HG03108 (cell line): ENCODE measurements at regions not wholly inside any gene's neighbourhood (a gene's known extent, or its start where the extent isn't known, plus 50 kb on each side); places are given as distances from the start of the nearest gene placed in this dataset.

Experiments used
- ATAC-seq: cut with Tn5 transposase; IDR thresholded peaks from one replicate; pipeline ENCODE4 v1.9.1; 2021; ENCODE audit warnings: moderate library complexity; ENCODE audit not compliant: unreplicated experiment

DNA sequence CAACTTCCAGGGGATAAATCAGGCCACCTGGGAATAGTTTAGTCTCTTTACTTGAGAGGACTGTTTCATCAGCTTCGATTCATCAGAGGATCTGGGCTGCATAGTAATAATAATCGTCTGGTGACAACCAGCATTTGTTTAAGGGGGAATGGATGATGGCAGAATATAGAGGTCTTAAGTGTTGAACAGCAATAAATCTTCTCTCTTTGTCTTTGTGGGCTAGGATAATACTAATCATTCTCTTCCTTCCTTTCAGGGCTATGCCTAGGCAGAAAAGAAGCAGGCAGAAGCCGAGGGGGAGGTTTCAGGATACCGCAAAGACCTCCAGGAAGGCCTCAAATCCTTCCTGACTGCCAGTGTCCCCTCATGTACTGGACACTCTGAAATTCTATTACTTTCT is 150.4 kb upstream of the GAREM1 start:
- no peak for ATAC-seq

DNA sequence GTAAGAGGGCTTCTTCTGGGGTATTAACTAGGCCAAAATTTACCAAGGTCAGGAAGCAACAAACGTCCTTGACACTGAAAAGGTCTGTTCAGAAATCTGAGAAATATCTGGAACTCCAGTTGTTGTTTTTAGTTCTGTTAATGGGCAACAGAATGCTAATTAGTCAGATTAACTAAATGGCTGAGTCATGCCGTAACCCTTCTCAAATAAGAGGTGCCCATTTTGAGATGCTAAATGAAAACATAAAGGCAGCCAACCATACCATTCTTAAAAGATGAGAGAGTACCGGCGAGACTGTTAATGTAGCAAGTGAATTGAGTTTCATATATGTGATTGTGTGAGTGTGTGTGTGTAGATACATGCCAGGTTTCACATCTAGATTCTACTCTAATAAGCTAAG is 147.9 kb upstream of the GAREM1 start:
- no peak for ATAC-seq

DNA sequence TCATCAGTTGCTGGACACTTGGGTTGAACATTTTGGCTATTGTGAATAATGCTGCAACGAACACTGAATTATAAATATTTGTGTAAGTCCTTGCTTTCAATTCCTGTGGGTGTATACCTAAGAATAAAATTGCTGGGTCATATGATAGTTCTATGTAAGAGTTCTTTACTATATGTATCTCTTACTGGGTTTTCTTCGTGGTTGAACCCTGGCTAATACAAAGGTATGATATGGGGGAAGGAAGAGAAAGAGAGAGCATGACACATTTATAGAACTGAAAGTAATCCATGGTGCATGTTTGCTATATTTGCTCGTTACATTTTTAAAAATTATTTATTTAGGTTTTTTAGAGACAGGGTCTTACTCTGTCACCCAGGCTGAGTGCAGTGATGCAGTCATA is 143.1 kb upstream of the GAREM1 start:
- ATAC-seq: no peak

DNA sequence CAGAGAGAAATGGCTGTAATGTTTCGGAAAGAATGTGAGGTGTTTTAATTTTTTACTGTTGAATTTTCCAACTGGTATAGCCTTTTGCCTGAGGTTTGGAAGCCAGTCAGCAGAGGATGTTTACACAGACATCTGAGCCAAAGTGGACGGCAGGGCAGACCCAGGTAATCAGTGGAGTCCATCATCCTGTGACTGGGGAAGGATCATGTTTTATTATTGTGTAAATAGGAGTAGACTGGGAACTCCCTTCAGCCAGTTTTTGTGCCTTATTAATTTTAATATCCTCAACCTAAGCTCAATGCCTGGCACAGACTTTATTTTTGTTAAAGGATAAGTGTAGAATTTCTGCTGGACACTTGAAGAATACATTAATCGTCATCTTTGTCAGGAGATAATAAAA is 142.0 kb upstream of the GAREM1 start:
- ATAC-seq: no peak

DNA sequence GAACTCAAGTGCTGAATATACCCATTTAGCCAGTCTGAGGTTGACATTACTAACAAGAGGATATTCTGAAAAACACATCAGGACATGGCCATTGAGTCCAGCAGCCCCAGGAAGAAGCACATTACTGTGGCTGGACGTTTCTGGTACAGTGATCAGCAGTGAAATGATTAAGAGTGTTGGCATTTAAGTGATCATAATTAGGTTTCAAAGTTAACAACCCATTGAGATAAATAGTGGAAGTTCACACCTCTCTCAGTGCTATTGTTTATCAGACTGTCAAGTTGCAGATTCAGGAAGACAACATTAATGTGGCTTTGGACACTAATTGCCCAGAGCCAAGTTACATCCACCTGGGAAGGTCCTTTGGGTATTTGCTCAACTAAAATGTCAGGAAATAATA is 139.5 kb upstream of the GAREM1 start:
- ATAC-seq: no peak

DNA sequence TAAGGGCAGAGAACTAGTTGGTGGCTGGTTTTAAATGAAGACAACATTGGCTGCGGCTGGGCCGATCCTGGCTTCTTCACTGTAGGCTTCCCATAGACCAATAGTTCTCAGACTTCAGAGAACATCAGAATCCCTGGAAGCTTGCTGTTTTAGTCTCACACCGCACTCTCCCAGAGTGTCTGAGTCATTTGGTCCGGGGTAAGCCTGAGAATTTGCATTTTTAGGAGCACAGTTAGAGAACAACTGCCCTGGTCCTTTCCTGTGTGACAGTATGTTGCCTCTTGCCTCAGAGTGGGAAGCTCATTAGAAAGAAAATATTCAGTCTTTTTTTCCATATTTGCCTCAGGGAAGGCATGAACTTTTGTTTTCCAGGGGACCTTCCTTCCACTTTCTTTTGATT is 137.1 kb upstream of the GAREM1 start:
- no peak for ATAC-seq

DNA sequence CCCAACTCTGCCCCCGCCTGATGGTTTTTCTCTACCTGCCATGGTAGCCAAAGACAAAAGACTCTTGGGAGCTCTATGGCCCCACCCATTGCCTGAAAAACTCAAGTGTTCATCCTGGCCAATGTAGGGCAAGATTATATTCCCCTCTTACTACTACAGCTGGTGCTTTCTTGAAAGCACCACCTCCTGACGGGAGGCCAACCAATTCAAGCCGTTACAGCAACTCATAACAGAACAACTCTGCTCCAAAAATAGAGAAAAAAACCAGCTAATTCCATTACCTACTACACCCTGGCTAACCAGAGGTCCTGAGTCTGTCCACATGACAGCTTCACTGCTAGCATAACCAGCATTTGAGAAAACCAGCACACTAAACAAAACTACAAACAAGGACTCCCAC is 127.5 kb upstream of the GAREM1 start:
- no peak for ATAC-seq

DNA sequence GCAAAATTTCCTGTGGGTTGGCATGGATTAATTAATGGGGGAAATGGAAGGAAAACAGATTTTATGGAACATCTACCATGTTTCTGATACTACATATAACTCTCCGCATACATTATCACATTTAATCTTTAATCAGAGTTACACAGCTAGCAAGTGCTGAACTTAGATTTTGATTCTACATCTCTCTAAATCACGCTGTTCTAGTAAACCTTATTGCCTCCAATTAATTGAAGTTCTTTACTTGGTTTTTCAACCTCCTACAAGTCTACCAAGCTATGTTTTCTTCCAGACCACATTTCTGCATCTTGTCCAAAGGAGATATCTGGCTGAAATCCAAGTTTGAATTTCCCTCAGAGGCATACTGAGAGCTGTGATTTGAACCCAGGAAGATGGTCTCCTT is 125.8 kb upstream of the GAREM1 start:
- no peak for ATAC-seq

DNA sequence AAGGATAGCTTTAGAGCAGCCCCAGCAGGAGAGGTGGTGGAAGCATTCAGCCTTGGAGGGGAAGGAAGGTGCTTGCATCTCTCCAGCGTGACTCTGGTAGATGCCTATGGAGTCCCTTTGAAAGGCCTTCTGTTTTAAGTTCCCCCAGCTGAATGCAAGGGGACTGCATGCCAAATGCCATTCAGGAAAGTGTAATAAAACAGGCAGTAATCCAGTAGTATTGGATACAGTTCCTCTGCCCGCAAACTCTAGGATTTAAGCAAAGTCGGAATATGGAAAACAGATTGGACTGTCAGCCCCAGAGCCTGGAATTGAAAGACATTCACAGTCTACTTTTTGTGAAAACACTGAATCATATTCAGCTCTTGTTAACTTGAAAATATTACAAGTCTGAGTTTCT is 125.2 kb upstream of the GAREM1 start:
- no peak for ATAC-seq

DNA sequence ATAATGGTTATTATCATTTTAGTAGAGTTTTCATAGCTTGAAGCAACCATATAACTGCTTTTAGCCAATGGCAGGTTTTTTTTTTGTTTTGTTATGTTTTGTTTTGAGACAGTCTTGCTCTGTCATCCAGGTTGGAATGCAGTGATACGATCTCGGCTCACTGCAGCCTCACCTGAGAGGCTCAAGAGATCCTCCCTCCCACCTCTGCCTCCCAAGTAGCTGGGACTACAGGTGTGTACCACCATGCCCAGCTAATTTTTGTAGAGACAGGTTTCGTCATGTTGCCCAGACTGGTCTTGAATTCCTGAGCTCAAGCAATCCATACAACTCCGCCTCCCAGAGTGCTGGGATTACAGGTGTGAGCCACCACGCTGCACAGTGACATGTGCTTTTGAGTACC is 117.5 kb upstream of the GAREM1 start:
- ATAC-seq: no peak

DNA sequence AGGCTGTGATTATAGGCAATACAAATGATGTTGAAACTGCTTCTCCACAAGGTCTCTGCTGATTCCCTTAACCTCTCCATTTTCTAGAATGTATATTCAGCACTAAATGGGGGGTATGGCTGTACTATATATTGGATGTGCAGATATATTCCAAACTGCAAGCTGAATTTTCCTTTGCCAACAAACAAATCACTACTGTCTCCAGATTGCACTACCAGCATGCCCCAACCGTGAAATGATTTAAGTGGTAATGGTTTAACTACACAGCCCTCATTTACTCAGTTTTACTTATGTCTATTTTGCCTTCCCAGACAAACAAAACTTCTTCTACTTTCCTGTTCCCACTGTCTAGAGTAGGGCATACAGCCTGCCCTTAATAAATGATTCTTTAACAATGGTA is 112.7 kb upstream of the GAREM1 start:
- ATAC-seq: no peak

DNA sequence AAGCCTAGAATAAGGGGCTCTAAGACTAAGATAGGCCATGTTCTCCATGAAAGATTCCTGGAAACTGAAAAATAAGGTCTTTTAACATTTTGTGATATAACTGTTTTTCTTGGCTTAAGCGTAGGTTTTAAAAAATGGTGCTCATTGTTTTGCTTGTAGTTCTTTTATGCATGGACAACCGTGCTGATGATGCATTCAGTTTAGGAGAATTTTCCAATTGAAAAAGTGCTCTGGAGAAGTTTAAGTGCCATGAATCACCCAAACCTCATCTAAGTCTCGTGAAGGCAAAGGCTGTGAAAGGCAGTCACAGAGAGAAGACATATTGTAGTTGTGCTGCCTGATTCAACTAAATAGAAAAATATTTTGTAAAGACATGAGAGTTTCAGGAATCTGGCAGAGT is 111.8 kb upstream of the GAREM1 start:
- ATAC-seq: no peak

DNA sequence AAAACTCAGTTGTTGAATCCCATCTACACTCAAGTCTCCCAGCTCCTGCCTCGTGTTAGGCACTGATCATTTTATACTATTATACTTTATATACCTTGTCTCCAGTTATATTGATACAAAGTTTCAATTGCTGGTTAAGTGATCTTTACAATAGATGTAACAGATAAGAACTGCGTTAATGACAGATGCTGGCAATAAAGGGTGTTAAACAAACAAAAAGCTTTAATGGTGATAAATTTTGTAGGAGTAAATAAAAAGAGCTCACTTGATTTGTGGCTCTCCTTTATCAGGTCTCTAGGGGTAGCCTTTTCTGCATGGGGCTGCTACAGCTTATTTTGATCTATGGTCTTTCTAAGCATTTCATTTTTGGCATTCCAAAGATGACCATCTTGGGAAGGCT is 106.9 kb upstream of the GAREM1 start:
- no peak for ATAC-seq

DNA sequence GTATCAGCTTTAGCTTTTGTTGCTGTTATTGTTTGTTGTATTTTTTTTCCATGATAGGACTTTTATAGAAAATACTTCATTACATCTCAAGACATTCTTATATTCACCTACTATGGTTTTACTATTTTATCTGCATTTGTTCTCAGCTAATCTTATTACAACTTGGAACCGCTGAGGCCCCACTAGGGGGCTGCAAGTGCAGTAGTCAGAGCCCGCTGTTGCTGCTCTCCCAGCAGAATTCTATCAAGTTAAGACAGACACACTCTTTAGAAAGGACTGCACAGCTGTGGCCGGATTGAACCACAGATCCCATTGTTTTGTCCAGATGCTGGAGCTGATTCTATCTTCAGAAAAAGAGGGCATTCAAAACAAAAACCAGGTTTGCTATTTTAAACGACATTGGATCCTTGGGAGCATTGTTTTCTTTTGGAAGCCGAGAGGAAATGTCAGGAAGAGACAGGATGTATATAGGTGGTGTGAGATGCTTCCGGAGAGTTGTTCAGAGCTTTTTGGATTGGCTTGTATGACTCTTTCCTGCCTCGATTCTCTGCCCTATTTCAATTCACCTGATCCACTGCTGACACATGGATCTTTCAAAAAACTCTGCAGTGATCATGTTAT is 105.7 kb upstream of the GAREM1 start:
- no peak for ATAC-seq

DNA sequence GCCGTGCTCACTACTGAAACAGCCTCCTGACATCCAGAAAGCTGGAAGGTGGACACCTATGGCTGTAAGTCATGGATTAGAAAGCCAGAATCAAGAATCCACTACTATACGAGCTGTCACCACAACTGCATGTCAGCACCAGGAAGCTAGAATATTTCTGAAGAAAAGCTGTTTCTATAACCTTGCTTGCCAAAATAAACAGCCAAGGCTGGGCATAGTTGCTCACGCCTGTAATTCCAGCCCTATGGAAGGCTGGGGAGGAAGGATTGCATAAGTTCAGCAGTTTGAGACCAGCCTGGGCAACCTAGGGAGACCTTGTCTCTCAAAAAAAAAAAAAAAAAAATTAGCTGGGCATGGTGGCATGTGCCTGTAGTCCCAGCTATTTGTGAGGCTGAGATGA is 96.3 kb upstream of the GAREM1 start:
- ATAC-seq: no peak

DNA sequence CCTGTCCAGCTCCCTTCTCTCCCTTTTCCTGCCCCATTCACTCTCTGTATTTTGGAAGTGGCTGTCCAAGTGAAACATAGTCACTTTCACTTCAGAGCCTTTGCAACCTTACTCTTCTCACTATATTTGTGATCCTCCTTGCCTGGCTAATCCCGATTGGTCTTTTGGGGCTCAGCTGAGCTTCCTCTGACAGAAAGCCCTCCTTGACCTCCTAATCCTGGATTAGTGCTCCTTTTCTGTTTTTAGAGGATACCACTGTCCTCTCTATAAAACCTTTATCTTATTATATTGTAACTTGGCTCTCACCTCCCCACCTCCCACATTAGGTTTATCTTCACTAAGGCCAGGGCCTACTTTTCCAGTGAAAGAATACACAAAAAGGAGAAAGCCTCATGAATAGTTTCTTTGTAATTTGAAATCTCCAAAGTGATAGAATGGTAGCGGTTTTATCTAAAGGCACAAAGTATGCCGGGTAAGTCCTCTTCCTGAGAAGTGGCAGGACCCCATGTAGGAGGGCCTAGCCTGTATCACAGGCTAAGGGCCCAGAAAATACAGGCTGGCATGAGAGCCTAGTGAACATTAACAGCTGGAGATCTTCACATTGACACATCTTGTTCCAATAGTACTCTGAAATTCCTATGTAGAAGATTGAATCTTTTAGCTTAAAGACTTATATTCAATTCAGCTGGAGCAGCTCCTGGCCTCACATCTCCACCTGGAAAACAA is 83.1 kb upstream of the GAREM1 start:
- ATAC-seq: no peak

DNA sequence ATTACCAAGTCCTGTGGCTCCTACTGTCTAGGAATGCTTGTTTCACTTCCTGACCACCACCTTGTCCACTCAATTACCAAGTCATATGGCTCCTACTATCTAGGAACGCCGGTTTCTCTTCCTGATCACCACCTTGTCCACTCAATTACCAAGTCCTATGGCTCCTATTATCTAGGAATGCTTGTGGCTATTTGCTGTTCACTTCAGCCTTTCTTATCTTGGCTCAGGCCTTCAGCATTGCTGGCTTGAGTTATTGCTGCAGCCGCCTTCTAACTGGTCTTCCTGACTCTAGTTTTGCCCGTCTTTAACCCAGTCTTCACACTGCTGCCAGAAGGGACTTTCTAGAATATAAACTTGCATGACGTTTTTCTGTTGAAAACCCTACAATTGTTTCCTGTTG is 82.5 kb upstream of the GAREM1 start:
- ATAC-seq: no peak

DNA sequence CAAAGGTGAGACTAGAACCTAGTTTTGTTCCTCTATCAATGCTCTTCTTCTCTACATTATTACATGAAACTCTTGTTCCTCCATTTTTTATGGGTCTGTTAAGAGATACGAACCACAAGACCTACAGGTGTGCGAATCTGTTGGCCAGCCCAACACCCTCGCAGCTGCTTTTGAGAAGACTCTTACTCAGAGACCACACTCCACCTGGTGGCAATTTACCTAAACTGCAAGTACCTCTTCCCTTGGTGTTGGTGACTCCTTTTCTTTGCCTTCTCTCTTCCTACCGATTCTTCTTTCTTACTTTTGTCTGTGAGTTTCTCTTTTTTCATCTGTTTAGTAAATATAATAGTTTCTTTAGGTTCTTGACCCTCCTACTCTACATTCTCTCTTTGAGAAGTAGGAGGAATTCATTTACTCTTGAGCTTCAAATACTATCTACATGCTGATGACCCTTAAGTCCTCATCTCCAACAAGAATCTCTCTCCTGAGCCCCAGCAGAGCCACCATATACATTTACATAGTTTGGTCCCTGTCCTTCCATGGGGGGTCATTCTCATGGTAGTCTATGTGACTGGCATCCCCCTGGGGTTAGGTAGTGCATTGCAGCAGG is 81.8 kb upstream of the GAREM1 start:
- peak; percentile 76 for ATAC-seq

DNA sequence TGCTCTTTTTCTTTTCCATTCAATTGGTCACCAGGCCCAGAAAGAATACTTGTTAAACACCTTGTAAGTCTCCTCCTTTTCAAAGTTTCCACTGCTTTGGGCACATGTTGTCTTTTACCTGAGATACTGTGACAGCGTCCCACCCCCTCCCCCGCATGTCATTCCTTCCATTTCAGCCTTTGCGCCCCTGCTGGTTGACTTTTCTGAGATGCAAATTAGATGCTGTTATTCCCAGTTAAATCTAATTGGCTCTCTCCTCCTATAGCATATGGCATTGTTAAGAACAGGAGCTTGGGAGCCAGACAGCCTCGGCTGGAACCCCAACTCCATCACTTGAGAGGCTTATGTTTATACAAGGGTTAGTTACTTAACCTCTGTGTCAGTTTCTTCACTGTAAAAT is 80.3 kb upstream of the GAREM1 start:
- ATAC-seq: no peak

DNA sequence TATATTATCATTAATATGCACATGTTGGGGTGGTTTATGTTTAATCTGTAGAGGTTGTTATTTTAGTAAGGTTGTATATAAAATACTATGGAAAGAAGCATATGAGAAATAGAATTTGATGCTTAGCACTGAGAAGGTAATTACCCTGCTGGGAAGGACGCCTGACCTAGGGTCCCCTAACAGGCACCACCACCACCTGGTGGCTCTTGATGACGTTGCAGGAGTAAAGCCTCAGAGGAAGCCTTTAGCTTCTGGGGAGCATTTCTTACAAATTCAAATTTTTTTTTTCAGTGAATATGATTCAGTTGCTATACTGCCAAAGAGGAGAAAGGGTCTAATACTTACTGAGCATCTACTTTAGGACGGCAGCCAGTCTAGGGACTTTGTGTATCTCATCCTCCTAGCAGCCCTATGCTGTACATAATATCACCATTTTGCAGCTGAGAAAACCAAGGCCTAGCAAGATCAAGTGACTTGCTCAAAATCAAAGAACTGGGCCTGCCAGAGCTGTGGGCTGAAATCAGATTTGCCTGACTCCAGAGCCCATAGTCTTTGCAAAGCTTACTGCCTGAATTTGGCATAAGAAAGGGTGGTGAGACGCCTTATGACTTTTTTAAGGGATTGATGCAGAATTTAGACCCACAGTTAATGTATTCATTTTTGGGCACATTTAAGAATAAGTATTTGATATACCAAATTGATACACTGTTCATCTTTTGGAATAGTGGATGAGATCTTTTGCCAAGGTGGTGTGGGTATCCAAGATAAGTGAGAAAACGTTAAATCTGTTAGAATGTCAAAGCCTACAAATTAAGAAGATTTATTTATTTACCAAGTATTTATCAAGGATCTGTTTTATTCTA is 78.8 kb upstream of the GAREM1 start:
- ATAC-seq: peak; percentile 77

DNA sequence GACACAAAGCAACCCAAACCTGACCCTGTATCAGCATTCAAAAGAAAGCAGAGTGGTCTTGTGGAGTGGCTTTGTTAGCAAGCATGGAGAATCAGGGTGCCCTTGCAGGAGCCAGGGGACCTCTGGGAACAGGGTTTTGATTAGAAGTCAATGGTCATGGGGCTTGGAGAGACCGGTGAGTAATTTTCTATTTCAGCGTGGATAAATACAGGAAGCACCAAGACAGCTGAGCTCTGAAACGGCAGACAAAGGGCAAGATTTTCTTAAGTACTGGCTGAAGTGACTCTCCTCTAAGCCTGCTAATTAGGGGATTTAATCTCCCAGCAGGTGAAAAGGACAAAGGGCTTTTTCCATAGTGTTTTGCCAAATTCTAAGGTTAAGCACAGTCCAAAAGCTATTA is 78.0 kb upstream of the GAREM1 start:
- ATAC-seq: no peak

DNA sequence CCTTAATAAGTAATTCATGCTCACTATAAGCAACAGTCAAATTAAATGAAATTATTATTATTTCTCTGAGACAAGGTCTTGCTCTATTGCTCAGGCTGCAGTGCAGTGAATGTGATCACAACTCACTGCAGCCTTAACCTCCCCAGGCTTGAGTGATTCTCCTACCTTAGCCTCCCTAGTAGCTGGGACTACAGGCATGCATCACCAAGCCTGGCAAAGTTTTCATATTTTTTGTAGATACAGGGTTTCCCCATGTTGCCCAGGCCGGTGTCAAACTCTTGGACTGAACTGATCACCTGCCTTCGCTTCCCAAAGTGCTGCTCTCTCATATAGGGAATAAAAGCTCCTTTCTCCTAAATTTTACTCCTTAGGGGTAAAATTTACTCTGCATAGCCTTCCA is 74.9 kb upstream of the GAREM1 start:
- no peak for ATAC-seq
